KMS-11 (cell line): ENCODE measurements at regions not wholly inside any gene's neighbourhood (a gene's known extent, or its start where the extent isn't known, plus 50 kb on each side); places are given as distances from the start of the nearest gene placed in this dataset.

ENCODE experiments used
- H2AFZ ChIP-seq: fragments of 200-600 bp; sonication (generic); 2 replicates; pipeline ENCODE4 v1.6.1; 2016; ENCODE audit warnings: antibody characterized with exemption, mixed run types, low read depth
- H3K27ac ChIP-seq: fragments of 200-600 bp; sonication (generic); 2 replicates; pipeline ENCODE4 v1.6.1; 2016; ENCODE audit warnings: mild to moderate bottlenecking, mixed run types
- H3K27me3 ChIP-seq: fragments of 200-600 bp; sonication (generic); 2 replicates; pipeline ENCODE4 v1.6.1; 2017; ENCODE audit warnings: mild to moderate bottlenecking, low read depth, mixed run types, moderate library complexity; ENCODE audit not compliant: insufficient read depth
- H3K36me3 ChIP-seq: fragments of 200-600 bp; sonication (generic); 2 replicates; pipeline ENCODE4 v1.6.1; 2017; ENCODE audit warnings: mild to moderate bottlenecking, mixed run types; ENCODE audit not compliant: insufficient read depth
- H3K4me1 ChIP-seq: fragments of 200-600 bp; sonication (generic); 2 replicates; pipeline ENCODE4 v1.6.1; 2016; ENCODE audit warnings: mild to moderate bottlenecking, low read depth, mixed run types; ENCODE audit not compliant: poor library complexity, severe bottlenecking
- H3K4me2 ChIP-seq: fragments of 200-600 bp; sonication (generic); 2 replicates; pipeline ENCODE4 v1.7.0; 2016; ENCODE audit warnings: mild to moderate bottlenecking, mixed run types
- H3K4me3 ChIP-seq: fragments of 200-600 bp; sonication (generic); IDR thresholded peaks from 2 replicates; pipeline ENCODE4 v1.6.1; 2017; ENCODE audit warnings: low read depth, low read length, mixed read lengths; ENCODE audit not compliant: insufficient read depth
- H3K79me2 ChIP-seq: fragments of 200-600 bp; sonication (generic); 2 replicates; pipeline ENCODE4 v1.6.1; 2016; ENCODE audit warnings: low read depth, mixed run types; ENCODE audit not compliant: insufficient read depth
- H3K9ac ChIP-seq: fragments of 200-600 bp; sonication (generic); 2 replicates; pipeline ENCODE4 v1.6.1; 2016; ENCODE audit warnings: mild to moderate bottlenecking, mixed run types
- H4K20me1 ChIP-seq: fragments of 200-600 bp; sonication (generic); 2 replicates; pipeline ENCODE4 v1.6.1; 2016; ENCODE audit warnings: mild to moderate bottlenecking, mixed run types; ENCODE audit not compliant: insufficient read depth
- TF ChIP-seq, protein P1 (sequence below): fragments of 200-600 bp; sonication (generic); conservative IDR thresholded peaks from 2 replicates; pipeline ENCODE4 v1.6.1; 2017; ENCODE audit warnings: low read depth, mild to moderate bottlenecking, antibody characterized with exemption, low read length, moderate library complexity, mixed read lengths

DNA sequence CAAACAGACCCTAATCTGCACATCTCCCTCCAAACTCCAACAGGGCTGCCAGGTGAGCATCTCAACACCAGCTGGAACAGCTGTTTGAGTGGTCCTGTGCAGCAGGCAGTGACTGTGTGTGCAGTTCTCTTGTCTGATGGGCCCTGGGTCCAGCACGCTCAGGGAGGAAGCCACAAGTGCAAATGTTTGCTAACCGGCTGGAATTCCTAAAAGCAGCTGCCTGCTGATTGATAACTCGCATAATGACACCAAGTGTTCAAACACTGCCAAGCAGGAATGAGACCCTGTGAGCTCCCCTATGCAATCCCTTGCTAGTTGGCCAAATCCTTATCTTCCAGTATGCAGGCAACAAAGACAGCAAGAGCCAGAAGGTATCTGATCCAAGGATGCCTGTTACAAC is 650.6 kb downstream of the CBLN4 start:
- Histone ChIP-seq H3K4me1 (no peaks in the 10 kb centered on the region), H3K36me3 (no peaks in the 10 kb centered on the region), H3K9ac (no peak overlapping the region), H3K27ac (no peak overlapping the region), H3K4me3 (no peak overlapping the region), H3K79me2 (no peaks in the 10 kb centered on the region), H3K4me2 (no peak overlapping the region), H2AFZ (no peak overlapping the region), H4K20me1 (no peaks in the 10 kb centered on the region), H3K27me3 (no peaks in the 10 kb centered on the region)
- TF ChIP-seq, protein P1, sequence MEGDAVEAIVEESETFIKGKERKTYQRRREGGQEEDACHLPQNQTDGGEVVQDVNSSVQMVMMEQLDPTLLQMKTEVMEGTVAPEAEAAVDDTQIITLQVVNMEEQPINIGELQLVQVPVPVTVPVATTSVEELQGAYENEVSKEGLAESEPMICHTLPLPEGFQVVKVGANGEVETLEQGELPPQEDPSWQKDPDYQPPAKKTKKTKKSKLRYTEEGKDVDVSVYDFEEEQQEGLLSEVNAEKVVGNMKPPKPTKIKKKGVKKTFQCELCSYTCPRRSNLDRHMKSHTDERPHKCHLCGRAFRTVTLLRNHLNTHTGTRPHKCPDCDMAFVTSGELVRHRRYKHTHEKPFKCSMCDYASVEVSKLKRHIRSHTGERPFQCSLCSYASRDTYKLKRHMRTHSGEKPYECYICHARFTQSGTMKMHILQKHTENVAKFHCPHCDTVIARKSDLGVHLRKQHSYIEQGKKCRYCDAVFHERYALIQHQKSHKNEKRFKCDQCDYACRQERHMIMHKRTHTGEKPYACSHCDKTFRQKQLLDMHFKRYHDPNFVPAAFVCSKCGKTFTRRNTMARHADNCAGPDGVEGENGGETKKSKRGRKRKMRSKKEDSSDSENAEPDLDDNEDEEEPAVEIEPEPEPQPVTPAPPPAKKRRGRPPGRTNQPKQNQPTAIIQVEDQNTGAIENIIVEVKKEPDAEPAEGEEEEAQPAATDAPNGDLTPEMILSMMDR, result no peak

DNA sequence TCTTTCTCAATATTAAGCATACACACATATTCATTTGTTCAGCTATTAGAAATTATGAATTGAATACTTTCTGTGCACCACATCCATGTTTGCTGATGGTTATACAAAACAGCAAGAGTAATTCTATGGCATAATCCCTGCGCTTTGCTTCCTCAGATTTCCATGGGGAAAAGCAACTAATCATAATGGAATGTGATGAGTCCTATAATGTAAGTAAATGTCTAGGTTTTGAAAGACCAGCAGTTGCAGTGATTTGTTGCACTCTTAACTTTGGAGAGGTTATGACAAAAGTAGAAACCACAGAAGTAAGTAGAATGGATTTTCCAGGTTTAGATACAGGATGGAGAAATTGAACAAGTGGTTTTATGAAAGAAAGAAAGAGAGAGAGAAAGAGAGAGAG is 652.1 kb downstream of the CBLN4 start:
- Histone ChIP-seq H3K27ac (no peak overlapping the region), H3K79me2 (no peaks in the 10 kb centered on the region), H3K9ac (no peak overlapping the region), H4K20me1 (no peaks in the 10 kb centered on the region), H3K36me3 (no peaks in the 10 kb centered on the region), H3K4me2 (no peak overlapping the region), H2AFZ (no peak overlapping the region), H3K27me3 (no peaks in the 10 kb centered on the region), H3K4me3 (no peak overlapping the region), H3K4me1 (no peaks in the 10 kb centered on the region)
- TF ChIP-seq, protein P1, result no peak

DNA sequence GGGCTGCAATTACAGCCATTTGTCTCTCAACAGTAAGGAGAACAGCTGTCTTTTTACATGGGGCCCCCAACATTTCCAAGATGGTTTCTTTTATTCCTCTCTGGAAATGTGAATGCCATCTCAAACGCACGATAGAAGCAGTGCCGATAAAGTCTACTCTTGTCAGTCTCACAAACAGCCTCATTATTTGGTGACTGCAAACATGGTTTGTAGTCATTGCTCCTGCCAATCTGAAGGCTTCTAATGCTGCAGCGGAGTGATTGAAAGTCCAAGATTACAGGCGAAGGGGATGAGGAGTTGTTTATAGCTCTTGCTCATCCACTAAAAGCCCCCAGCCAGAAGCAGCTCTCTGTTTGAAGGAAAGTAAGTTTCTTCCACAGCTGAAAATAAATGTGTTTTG is 657.1 kb downstream of the CBLN4 start:
- TF ChIP-seq, protein P1, result no peak

DNA sequence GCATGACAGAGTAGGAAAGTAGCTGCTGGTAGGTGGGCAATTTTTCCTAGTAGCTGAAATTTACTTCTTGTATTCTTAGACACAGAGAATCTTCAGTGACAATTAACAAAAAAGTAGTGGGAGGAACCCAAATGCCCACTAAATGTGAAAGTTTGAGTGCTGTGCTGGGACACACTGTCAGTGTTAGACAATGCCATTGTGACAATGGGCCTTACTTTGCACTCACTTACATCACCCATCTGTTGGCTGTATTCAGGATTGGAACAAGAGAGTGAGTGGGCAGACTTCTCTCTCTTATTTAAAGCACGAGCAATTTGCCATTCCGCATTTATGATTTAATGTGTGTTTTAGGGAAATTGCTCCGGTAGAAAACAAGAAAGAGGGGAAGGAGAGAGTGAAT is 662.5 kb downstream of the CBLN4 start:
- TF ChIP-seq, protein P1, result no peak
- Histone ChIP-seq H3K4me2 (no peak overlapping the region), H3K9ac (no peak overlapping the region), H3K27me3 (no peaks in the 10 kb centered on the region), H2AFZ (no peak overlapping the region), H3K36me3 (no peaks in the 10 kb centered on the region), H3K4me1 (no peaks in the 10 kb centered on the region), H3K79me2 (no peaks in the 10 kb centered on the region), H3K4me3 (no peak overlapping the region), H4K20me1 (no peaks in the 10 kb centered on the region), H3K27ac (no peak overlapping the region)

More for the DNA sequence above, 657.1 kb downstream of the CBLN4 start:
- no peaks in the 10 kb centered on the region for H3K27me3 ChIP-seq
- H4K20me1 ChIP-seq, result no peaks in the 10 kb centered on the region
- H3K9ac ChIP-seq, result no peak overlapping the region
- H3K79me2 ChIP-seq, result no peaks in the 10 kb centered on the region
- H3K4me3 ChIP-seq, result no peak overlapping the region
- no peaks in the 10 kb centered on the region for H3K36me3 ChIP-seq
- no peaks in the 10 kb centered on the region for H3K4me1 ChIP-seq
- no peak overlapping the region for H3K4me2 ChIP-seq
- no peak overlapping the region for H2AFZ ChIP-seq
- H3K27ac ChIP-seq, result no peak overlapping the region
